ENCODE measurements at regions not wholly inside any gene's neighbourhood (a gene's known extent, or its start where the extent isn't known, plus 50 kb on each side); places are given as distances from the start of the nearest gene placed in this dataset.
"Not testable (repeated sequence)": the region's sequence is repeated elsewhere in the genome, so short reads cannot be mapped to it uniquely, and the experiment has no call there.

GRCh38 chr21:35510957-35511695 lies 462.0 kb upstream of the RUNX1 start:
- no peak for DNase-seq

- no peak for DNase-seq
Observed at GRCh38 chr21:35510294-35510693, 461.2 kb upstream of the RUNX1 start.

GRCh38 chr21:35509001-35509704 lies 460.1 kb upstream of the RUNX1 start:
- DNase-seq, result no peak

GRCh38 chr21:35508139-35508888 lies 459.2 kb upstream of the RUNX1 start:
- DNase-seq, result no peak

- DNase-seq, result no peak
Observed at GRCh38 chr21:35507181-35507759, 458.2 kb upstream of the RUNX1 start.

GRCh38 chr21:35506771-35507170 lies 457.7 kb upstream of the RUNX1 start:
- DNase-seq, result no peak

- no peak for DNase-seq
Observed at GRCh38 chr21:35506352-35506751, 457.2 kb upstream of the RUNX1 start.

- no peak for DNase-seq
Observed at GRCh38 chr21:35504951-35505466, 455.9 kb upstream of the RUNX1 start.

- no peak for DNase-seq
Observed at GRCh38 chr21:35504277-35504676, 455.2 kb upstream of the RUNX1 start.

- no peak for DNase-seq
Observed at GRCh38 chr21:35503671-35504070, 454.6 kb upstream of the RUNX1 start.

- no peak for DNase-seq
Observed at GRCh38 chr21:35502821-35503220, 453.7 kb upstream of the RUNX1 start.

GRCh38 chr21:35497522-35497921 lies 448.4 kb upstream of the RUNX1 start:
- DNase-seq, result not testable (repeated sequence)

GRCh38 chr21:35491920-35492678 lies 443.0 kb upstream of the RUNX1 start:
- no peak for DNase-seq

- no peak for DNase-seq
Observed at GRCh38 chr21:35491114-35491513, 442.0 kb upstream of the RUNX1 start.

GRCh38 chr21:35489389-35489980 lies 440.4 kb upstream of the RUNX1 start:
- no peak for DNase-seq

- no peak for DNase-seq
Observed at GRCh38 chr21:35488946-35489345, 439.8 kb upstream of the RUNX1 start.

- DNase-seq, result no peak
Observed at GRCh38 chr21:35485364-35485763, 436.3 kb upstream of the RUNX1 start.

- DNase-seq, result no peak
Observed at GRCh38 chr21:35484851-35485250, 435.7 kb upstream of the RUNX1 start.

GRCh38 chr21:35484032-35484431 lies 434.9 kb upstream of the RUNX1 start:
- DNase-seq, result no peak

- DNase-seq, result no peak
Observed at GRCh38 chr21:35482933-35483662, 434.0 kb upstream of the RUNX1 start.

- no peak for DNase-seq
Observed at GRCh38 chr21:35482096-35482495, 433.0 kb upstream of the RUNX1 start.

Data from NCI-H1436 (cell line).